ENCODE measurements at regions not wholly inside any gene's neighbourhood (a gene's known extent, or its start where the extent isn't known, plus 50 kb on each side); places are given as distances from the start of the nearest gene placed in this dataset.

GRCh38 chr15:85281293-85281882 is 99.0 kb upstream of the AKAP13 start:
- DNase-seq (ENCODE audit: low spot score) (no peak), ATAC-seq (no peak)
- Mint-ChIP-seq H3K27ac (no peak overlapping the region), H3K4me3 (no peak overlapping the region), H3K4me1 (no peaks in the 10 kb centered on the region), H3K27me3 (ENCODE audit: insufficient read depth, low read depth, poor library complexity) (no peaks in the 10 kb centered on the region), H3K36me3 (ENCODE audit: low read depth) (no peaks in the 10 kb centered on the region), H3K9me3 (no peaks in the 10 kb centered on the region)
- Histone ChIP-seq H3K4me3 (no peak overlapping the region), H3K27me3 (ENCODE audit: insufficient read depth) (no peaks in the 10 kb centered on the region), H3K4me1 (ENCODE audit: insufficient read depth) (no peaks in the 10 kb centered on the region), H3K79me2 (replicated peaks; ENCODE audit: insufficient read depth) (no peaks in the 10 kb centered on the region), H3K36me3 (ENCODE audit: insufficient read depth) (no peaks in the 10 kb centered on the region), H3K9me2 (ENCODE audit: insufficient read depth) (no peaks in the 10 kb centered on the region), H3K27ac (ENCODE audit: low read depth) (no peak overlapping the region), H4K20me1 (replicated peaks; ENCODE audit: insufficient read depth) (no peaks in the 10 kb centered on the region), H3K4me2 (no peak overlapping the region), H2AFZ (no peak overlapping the region), H3F3A (replicated peaks; ENCODE audit: low read depth) (no peaks in the 10 kb centered on the region)
- no peak for TF ChIP-seq ZNF331 (CRISPR knock-in tag; IDR thresholded peaks at IDR 0.05; ENCODE audit: low read depth)
- TF ChIP-seq EZH2 (IDR thresholded peaks at IDR 0.05; ENCODE audit: low read depth, unreplicated experiment): no peak
- TF ChIP-seq ETS1 (IDR thresholded peaks at IDR 0.05): no peak
- no peak for TF ChIP-seq CTCF (conservative IDR thresholded peaks at IDR 0.05; ENCODE audit: low read depth in 2 of 2)

GRCh38 chr15:85282504-85283115 is 97.8 kb upstream of the AKAP13 start:
- H3K27me3 Mint-ChIP-seq (ENCODE audit: insufficient read depth, low read depth, poor library complexity): no peaks in the 10 kb centered on the region
- DNase-seq (ENCODE audit: low spot score): no peak
- no peak overlapping the region for H3K27ac ChIP-seq (ENCODE audit: low read depth)
- H3K4me1 ChIP-seq (ENCODE audit: insufficient read depth): no peaks in the 10 kb centered on the region
- H3F3A ChIP-seq (replicated peaks; ENCODE audit: low read depth): no peaks in the 10 kb centered on the region
- H3K36me3 ChIP-seq (ENCODE audit: insufficient read depth): no peaks in the 10 kb centered on the region
- no peaks in the 10 kb centered on the region for H3K9me3 Mint-ChIP-seq
- ATAC-seq: no peak
- H3K79me2 ChIP-seq (replicated peaks; ENCODE audit: insufficient read depth): no peaks in the 10 kb centered on the region
- no peak overlapping the region for H3K4me3 ChIP-seq
- H3K4me3 Mint-ChIP-seq: no peak overlapping the region
- no peaks in the 10 kb centered on the region for H3K4me1 Mint-ChIP-seq
- H3K4me2 ChIP-seq: no peak overlapping the region
- no peaks in the 10 kb centered on the region for H3K9me2 ChIP-seq (ENCODE audit: insufficient read depth)
- no peak overlapping the region for H2AFZ ChIP-seq
- no peaks in the 10 kb centered on the region for H3K36me3 Mint-ChIP-seq (ENCODE audit: low read depth)
- H3K27me3 ChIP-seq (ENCODE audit: insufficient read depth): no peaks in the 10 kb centered on the region
- no peaks in the 10 kb centered on the region for H4K20me1 ChIP-seq (replicated peaks; ENCODE audit: insufficient read depth)
- H3K27ac Mint-ChIP-seq: no peak overlapping the region
- no peak for TF ChIP-seq ZNF331 (CRISPR knock-in tag; IDR thresholded peaks at IDR 0.05; ENCODE audit: low read depth)
- TF ChIP-seq ZNF462 (CRISPR knock-in tag; IDR thresholded peaks at IDR 0.05): no peak
- TF ChIP-seq CTCF (conservative IDR thresholded peaks at IDR 0.05; ENCODE audit: low read depth in 2 of 2): no peak
- TF ChIP-seq STAT1 (IDR thresholded peaks at IDR 0.05; ENCODE audit: unreplicated experiment): no peak
- TF ChIP-seq POLR2AphosphoS5 (IDR thresholded peaks at IDR 0.05; ENCODE audit: low read depth): no peak
- no peak for TF ChIP-seq ZNF114 (CRISPR knock-in tag; IDR thresholded peaks at IDR 0.05)
- no peak for TF ChIP-seq CREB1 (CRISPR knock-in tag; IDR thresholded peaks at IDR 0.05; ENCODE audit: low read depth)
- TF ChIP-seq JUNB (IDR thresholded peaks at IDR 0.05; ENCODE audit: unreplicated experiment): no peak
